CD4-positive, alpha-beta T cell treated with Interferon alpha-2 for 1 hour (primary cell): ENCODE measurements at regions not wholly inside any gene's neighbourhood (a gene's known extent, or its start where the extent isn't known, plus 50 kb on each side); places are given as distances from the start of the nearest gene placed in this dataset.
"Not testable (repeated sequence)": the region's sequence is repeated elsewhere in the genome, so short reads cannot be mapped to it uniquely, and the experiment has no call there.

Experiments
- DNase-seq, 2 donors: peaks; one replicate each; pipeline ENCODE4 v3.0.0-alpha.2; 2020 to 2022

DNA sequence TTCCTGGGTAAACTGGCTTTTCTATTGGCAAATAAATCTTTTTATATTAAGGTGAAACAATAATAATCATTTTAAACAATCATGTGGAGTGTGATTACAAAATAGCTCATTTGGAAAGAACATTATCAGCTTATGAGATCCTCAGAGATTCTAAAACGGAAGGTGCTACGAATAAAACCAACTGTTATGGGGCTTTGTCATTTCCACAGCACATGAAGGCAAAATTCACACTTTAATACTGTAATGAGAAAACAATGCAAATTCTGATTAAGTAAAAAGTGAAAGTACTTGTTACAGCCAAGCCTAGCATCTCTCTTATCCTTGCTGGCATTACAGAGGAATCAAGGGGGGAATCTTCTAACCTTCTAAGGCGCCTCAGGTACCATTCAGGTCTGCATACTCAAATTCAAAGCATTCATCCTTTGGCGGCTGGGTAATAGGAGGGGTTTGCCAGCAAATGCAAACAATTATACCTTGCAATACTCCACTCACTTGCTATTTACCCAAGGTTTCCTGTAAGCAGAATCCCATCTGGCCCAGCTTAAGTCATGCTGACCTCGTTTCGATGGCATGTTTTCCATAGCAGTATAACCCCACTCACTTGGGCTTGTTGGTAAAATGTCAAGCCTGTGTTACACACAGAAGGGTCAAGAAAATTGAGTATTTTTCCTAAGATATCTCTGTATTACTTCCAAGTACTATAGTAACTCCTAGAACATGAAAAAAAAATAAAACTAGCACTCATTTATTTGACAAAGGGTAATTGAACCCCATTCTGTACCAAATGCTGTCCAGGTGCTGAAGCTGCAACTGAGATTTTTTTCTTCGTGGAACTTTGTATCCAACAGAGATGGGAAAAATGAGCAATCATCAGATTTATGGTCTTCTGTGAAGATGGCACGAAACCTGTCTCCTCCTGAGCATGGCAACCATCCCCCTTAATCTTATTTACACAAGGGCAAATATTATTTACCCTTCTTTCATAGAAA, 183.7 kb upstream of the LMCD1 start:
- DNase-seq, result no peak

DNA sequence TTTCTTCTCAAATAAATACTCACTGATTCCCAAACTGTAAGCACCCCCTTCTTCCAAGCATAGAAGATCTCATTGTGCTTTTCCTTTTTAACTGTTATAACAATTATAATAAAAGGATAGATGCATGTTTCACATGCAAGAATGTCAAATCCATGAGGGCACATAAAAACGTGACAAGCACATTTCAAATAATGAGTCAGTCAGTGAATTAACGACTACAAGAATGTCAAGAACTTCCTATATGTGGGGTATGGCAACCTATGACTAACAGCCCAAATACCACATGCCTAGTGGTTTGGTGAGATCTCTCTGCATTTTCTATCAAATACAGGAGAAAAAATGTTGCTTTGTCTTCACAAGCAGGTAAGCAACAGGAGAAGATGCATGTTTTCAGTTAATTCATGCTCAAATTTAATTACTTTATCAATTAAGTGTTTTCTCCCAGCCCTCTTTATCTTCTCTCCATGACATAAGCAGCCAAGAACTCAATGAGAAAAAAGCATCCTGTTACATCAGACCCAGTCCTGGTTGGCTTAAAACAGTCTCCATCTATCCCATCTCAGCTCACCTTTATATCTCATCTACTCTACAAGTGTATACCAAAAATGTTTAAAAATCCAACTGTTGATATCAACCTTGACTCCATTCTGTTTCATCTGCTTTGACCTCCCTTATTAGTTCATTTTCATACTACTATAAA, 181.5 kb upstream of the LMCD1 start:
- DNase-seq, result no peak

GRCh38 chr3:8320711-8321458, 180.7 kb upstream of the LMCD1 start:
- DNase-seq, result no peak

DNA sequence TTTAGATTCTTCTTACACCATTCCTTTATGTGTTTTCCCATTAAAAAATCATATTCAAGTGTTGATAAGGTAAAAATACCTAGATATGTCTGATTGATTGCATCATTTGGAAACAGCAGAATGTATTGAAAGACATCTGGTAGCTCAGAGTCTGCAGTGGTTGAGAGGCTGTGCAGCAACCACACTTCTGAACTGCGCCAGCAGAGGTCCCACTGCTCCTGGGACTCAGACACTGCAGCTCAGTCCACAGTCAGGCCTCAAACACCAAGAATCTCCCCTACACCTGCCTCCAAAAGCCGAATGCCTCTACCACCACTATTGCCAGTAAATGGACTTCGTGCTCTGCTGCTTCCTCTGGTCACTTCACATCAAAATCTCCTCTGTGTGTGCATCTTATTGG, 176.9 kb upstream of the LMCD1 start:
- peak; percentile 36 to 68 for DNase-seq

- no peak for DNase-seq
These were observed 176.3 kb upstream of the LMCD1 start for GRCh38 chr3:8325306-8325705.

GRCh38 chr3:8325833-8326232, 175.8 kb upstream of the LMCD1 start:
- not testable (repeated sequence) for DNase-seq

- DNase-seq, result no peak
These were observed 173.9 kb upstream of the LMCD1 start for GRCh38 chr3:8327739-8328138.

DNA sequence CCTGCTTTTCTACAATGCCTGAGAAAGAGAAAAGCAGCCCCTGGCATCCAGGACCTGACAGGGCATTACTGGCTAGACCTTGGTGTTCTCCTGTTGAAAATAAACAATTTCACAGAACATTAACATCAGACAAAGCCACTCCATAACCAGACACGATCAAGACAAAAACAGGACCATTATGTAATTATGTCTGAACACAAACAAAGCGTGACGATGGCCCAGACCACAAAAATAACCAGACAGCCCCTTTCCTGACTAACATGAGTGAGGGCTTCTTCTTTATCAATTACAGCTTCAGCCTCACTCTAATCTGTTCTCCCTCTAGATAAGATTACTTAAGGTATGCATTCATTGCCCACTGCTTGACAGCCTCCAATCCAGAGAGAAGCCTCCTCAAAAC, 172.7 kb upstream of the LMCD1 start:
- peak in 1 of 2 donors; percentile 14 for DNase-seq

DNA sequence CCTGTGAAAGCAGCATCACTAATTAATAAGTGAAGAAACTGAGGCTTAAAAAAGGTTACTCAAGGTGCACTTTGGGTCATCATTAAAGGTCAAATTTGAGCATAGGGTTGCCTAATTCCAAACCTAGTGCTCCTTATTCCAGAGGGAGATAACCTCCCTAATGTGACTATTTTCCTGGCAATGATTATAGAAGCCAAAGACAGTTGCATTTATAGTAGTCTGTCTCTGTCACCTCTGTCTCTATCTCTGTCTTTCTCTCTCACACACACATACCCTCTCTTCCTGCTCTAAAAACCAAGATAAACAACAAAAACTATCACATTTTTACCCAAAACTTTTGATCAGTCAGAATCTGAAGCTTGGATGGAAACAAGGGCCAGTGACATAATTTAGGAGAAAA, 172.0 kb upstream of the LMCD1 start:
- DNase-seq, result no peak

GRCh38 chr3:8336456-8336855, 165.2 kb upstream of the LMCD1 start:
- peak in 1 of 2 donors; percentile 24 for DNase-seq

- DNase-seq, result no peak
These were observed 163.2 kb upstream of the LMCD1 start for GRCh38 chr3:8338424-8338823.

DNA sequence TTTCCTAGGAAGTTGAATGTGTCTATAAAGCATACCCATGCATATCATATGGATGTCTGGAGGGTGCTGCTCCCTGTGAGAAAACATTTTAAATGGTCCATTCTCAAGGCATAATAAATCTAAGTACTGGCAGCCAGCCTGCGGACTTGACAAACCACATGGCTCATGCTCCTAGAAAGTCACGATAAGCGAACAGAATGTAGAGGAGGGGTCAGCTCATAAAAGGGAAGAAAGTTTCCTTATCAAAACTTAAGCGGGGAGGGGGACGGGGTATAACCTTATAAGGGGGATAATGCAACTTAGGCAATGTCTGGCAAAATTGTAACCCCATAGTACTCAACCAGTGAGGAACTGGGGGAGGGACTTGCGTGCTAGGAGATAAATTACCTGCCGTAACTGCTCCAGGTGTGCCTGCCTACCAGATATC, 159.8 kb upstream of the LMCD1 start:
- DNase-seq, result no peak

- no peak for DNase-seq
These were observed 158.6 kb upstream of the LMCD1 start for GRCh38 chr3:8343058-8343457.

DNA sequence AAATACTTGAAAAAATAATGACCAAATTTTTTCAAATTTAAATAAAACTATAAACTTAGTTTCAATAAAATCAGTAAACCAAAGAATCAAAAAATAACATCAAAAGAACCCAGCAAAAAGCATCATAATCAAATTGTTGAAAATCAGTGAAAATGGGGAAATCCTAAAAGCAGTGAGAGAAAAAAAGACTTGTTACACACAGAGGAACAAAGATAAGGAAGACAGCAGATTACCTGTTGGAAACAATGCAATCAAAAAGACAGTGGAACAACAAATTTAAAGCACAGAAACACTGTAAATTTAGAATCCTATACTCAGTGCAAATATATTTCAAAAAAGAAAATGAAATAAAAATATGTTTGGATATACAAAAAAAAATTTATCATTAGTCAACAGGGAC, 156.2 kb upstream of the LMCD1 start:
- no peak for DNase-seq

- no peak for DNase-seq
These were observed 153.5 kb upstream of the LMCD1 start for GRCh38 chr3:8348076-8348475.

DNA sequence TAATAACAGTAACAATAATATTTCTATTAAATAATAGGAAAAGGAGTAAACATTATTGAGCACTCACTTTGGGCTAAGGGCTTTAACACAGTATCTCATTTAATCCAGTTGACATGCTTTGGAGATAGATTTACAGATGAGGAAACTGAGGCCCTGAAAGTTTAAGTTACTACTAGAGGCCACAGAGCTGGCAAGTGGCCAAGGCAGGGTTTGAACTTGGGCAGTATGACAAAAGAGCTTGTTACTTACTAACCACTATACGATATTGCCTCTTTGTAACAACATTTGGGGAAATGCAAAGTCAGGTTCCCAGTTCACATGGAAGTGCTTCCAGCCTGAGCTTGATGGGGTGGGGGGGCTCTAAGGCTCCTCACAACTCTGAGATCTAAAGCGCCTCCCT, 149.1 kb upstream of the LMCD1 start:
- DNase-seq, result no peak

DNA sequence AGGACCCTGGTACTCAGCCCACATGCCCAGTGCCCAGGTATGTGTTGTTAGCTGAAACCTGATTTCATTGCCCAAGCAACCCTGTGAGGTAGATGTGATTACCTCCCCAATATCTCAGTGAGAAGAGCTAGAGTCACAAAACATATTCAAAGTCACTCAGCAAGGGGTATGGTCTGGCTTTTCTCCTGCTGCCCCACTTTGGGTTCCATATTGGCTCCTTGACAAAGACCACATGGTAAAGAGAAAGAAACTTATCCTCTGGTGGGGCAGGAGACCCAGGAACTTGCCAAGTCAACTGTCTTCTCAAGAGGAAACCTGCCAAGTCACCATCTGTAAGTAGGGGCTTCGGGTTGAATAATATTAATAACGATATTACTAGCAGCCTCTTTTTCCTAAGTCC, 148.3 kb upstream of the LMCD1 start:
- DNase-seq, result no peak

- no peak for DNase-seq
These were observed 146.3 kb upstream of the LMCD1 start for GRCh38 chr3:8355346-8355745.

GRCh38 chr3:8356066-8356465, 145.6 kb upstream of the LMCD1 start:
- DNase-seq, result not testable (repeated sequence)

DNA sequence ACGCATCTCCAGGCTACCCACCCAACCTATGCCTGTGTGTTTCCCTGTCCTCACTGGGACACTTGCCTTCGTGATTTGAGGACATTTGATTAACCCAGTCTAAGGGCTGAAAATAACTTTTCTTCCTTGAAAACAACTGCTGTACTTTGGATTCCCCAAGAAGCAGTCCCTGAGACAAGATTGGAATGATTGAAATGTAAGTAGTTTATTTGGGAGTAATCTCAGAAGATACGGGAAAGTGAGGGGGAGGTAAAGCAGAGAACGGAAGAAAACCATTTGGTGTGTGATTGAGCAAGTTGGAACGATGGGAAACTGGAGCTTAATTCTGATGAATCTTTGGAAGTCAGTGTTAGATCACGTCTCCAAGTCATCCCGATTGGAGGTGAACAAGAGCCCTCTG, 143.8 kb upstream of the LMCD1 start:
- DNase-seq, result no peak

DNA sequence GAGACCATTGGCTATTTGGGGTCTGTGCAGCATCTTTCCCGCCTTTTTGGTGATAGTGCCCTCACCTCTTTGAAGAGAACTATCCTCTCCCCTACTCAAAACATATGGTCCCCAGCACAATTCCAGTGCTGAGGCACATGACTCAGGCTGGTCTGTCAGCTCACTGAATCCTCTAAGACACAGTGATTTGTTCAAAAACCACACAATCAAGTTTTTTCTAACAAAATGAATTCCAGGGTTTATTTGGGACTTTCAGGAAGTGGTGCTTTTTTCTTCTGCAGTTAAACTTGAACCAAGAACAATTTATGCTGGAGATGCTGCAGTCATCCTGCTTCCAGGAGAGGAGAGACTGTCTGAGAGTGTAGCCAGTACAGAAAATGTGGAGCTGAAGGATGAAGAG, 142.5 kb upstream of the LMCD1 start:
- no peak for DNase-seq

GRCh38 chr3:8363200-8363599, 138.4 kb upstream of the LMCD1 start:
- no peak for DNase-seq

GRCh38 chr3:8365541-8365940, 136.1 kb upstream of the LMCD1 start:
- no peak for DNase-seq
